ENCODE measurements at regions not wholly inside any gene's neighbourhood (a gene's known extent, or its start where the extent isn't known, plus 50 kb on each side); places are given as distances from the start of the nearest gene placed in this dataset.

DNA sequence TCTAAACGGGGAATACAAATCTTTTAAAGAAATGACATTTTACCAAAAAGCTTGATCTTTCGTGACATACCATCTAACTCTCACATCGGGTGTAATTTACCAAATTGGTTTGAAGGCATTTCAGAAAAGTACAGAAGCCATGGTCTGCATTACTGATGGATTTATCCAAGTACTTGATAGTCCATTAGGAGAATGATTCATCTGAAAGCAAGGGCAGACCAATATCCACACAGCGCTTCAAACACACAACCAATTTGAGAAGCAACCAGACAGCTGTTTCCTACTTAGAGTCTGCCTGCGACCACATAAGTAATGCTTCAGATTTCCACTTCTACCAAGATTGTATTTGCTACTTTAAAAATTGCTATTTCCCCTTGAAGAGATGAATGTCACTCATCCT, 697.6 kb upstream of the ALCAM start:
- TF ChIP-seq GATA3 (IDR thresholded peaks at IDR 0.05; ENCODE audit: low read depth, low read length): no peak

DNA sequence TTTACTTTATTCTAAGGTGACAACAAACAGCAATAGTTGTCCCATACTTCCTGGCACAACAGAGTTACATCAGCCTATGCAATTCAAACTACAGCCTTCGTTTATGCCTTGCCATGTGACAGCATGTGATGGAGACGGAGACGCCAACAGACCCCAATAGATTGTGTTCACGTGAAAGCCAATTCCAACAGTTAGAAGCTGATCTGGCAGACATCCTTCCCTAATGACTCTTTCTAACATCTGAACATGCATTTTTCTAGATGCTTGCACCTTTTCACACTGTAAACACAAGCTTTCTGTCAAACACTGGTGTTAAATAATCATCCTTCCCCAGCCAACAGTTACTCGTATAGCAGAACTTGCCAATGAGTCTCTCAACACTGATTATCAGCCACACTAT, 694.4 kb upstream of the ALCAM start:
- TF ChIP-seq GATA3 (IDR thresholded peaks at IDR 0.05; ENCODE audit: low read depth, low read length) (no peak), GATA2 (IDR thresholded peaks at IDR 0.05; ENCODE audit: low read depth, low read length) (no peak)

DNA sequence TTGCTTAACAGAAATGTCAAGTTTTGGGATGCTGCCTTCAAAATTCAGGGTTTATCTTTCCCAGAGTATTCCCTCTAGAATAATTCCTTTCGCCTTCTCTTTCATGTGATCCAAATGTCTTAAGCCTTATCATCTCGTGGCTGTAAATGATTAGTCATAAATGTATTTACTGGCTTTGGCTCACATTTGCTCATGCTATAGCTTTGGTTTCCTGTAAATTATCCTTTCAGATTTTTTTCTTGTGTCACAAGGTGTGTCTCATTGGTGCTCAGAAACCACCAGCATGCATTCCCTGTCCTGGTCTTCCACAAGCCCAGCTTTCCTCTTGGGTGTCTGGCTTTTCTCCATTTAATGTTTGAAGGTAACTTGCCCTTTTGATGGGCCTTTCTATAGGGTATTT, 692.7 kb upstream of the ALCAM start:
- TF ChIP-seq GATA2 (IDR thresholded peaks at IDR 0.05; ENCODE audit: low read depth, low read length): no peak

DNA sequence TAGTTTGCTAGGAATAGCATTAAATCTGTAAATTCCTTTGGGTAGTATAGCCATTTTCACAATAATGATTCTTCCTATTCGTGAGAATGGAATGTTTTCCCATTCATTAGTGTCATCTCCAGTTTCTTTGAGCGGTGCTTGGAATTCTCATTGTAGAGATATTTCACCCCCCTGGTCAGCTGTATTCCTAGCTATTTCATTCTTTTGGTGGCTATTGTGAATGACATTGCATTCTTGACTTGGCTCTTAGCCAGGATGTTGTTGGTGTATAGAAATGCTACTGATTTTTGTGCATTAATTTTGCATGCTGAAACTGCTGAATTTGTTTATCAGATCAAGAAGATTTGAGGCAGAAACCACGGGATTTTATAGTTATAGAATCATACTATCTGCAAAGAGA, 690.5 kb upstream of the ALCAM start:
- TF ChIP-seq GATA2 (IDR thresholded peaks at IDR 0.05; ENCODE audit: low read depth, low read length) (no peak), GATA3 (IDR thresholded peaks at IDR 0.05; ENCODE audit: low read depth, low read length) (no peak)

DNA sequence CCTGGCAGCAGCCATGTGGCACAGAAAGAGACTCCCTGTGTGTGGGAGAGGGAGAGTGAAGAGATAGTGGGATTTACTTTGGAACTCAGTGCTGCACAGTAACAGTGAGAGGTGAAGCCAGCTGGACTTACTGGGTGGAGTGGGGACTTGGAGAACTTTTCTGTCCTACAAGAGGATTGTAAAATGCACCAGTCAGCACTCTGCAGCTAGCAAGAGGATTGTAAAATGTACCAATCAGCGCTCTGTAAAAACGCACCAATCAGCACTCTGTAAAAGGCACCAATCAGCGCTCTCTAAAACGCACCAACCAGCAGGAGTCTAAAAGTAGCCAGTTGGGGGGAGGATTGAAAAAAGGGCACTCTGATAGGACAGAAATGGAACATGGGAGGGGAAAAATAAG, 688.8 kb upstream of the ALCAM start:
- TF ChIP-seq GATA3 (IDR thresholded peaks at IDR 0.05; ENCODE audit: low read depth, low read length): no peak
- TF ChIP-seq GATA2 (IDR thresholded peaks at IDR 0.05; ENCODE audit: low read depth, low read length): no peak

DNA sequence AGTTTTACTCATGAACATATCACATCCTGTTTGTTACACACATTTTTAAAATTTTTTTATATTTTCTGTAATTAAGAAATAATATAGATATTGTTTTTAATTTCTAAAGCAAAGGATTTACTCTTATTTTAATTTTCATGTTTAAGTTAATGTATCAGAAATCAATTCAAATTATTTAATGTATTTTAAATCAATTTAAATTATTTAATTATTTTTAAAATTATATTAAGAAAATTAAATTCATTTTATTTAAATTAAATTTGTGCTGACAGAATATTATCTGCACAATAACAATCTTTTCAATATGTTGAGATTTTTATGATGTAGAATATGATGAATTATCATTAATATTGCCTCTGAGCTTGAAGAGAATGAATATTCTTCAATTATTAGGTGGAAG, 681.2 kb upstream of the ALCAM start:
- TF ChIP-seq GATA2 (IDR thresholded peaks at IDR 0.05; ENCODE audit: low read depth, low read length) (no peak), GATA3 (IDR thresholded peaks at IDR 0.05; ENCODE audit: low read depth, low read length) (no peak)

DNA sequence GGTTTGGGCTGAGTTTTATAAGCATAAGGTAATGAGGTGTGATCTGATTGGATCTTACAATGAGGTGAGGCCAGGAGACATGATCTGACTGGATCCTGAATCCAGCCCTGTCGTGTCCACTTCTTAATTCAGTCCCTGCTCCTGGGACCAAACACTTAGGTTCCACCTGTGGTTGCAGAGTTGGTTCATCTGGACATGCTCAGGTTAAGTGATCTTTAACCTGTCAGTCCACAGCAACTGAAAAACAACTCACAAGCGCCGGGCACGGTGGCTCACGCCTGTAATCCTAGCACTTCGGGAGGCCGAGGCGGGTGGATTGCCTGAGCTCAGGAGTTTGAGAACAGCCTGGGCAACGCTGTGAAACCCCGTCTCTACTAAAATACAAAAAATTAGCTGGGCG, 679.3 kb upstream of the ALCAM start:
- TF ChIP-seq GATA3 (IDR thresholded peaks at IDR 0.05; ENCODE audit: low read depth, low read length): no peak
- TF ChIP-seq GATA2 (IDR thresholded peaks at IDR 0.05; ENCODE audit: low read depth, low read length): no peak

DNA sequence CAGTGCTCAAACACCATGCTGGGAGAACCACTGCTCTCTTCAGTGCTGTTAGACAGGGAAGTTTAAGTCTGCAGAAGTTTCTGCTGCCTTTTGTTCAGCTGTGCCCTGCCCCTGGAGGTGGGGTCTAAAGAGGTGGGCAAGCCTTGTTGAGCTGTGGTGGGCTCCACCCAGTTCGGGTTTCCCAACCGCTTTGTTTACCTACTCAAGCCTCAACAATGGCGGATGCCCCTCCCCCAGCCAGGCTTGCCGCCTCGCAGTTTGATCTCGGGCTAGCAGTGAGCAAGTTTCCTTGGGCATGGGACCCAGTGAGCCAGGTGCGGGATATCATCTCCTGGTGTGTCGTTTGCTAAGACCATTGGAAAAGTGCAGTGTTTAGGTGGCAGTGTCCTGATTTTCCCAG, 670.2 kb upstream of the ALCAM start:
- TF ChIP-seq GATA3 (IDR thresholded peaks at IDR 0.05; ENCODE audit: low read depth, low read length): no peak
- TF ChIP-seq GATA2 (IDR thresholded peaks at IDR 0.05; ENCODE audit: low read depth, low read length): no peak

DNA sequence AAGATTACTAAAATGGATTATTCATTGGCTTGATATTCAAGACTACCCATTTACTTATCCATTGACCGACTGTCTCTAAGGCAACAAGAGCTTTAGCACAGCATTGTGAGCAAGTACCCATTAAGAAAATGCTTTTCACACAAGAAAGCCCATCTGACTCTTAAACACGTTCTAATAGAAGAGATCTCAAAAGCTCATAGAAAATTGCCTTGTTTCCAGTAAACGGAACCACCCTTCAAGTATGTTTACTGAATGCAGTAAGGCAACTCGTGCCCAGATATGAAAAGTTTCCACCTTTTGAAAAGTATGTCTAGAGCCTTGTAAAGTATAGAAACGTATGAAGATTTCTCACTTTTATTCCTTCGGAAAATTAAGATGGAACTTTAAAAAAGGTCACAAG, 655.3 kb upstream of the ALCAM start:
- TF ChIP-seq GATA3 (IDR thresholded peaks at IDR 0.05; ENCODE audit: low read depth, low read length) (no peak), GATA2 (IDR thresholded peaks at IDR 0.05; ENCODE audit: low read depth, low read length) (no peak)

DNA sequence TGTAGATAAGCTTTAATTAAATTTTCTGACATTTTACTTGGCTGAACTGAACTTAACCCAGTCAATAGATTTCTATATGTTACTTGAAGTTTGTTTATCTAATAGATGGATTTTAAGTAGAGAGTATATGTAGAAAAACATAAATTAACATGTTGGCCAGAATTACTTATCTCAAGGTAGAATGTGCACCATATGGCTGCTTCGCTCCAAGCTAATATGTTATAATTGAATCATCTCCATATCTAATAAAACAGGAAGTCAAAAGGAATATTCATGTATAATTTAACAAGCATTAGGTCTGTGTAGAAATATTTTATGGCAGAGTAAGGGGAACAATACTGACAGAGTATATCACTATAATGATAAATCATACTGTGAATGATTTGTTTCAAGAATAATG, 650.7 kb upstream of the ALCAM start:
- TF ChIP-seq GATA3 (IDR thresholded peaks at IDR 0.05; ENCODE audit: low read depth, low read length) (no peak; the same call in 1 of the 2 replicates), GATA2 (IDR thresholded peaks at IDR 0.05; ENCODE audit: low read depth, low read length) (no peak)

DNA sequence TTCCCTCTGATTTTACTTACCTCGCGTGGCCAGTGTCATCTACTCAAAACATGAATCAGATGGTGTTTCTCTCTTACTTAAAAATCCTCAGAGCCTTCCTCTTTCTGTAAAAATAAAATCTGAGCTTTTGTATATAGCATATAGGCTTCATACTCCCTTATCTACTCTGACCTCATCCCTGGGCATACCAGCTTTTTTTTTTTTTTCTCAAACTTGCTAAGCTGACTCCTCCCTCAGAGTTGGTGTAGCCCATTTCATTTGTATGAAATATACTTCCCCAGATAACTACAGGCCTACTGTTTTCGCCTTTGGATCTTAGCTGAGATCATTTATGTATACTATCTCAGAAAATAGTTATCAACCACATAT, 648.9 kb upstream of the ALCAM start:
- TF ChIP-seq GATA2 (IDR thresholded peaks at IDR 0.05; ENCODE audit: low read depth, low read length) (no peak), GATA3 (IDR thresholded peaks at IDR 0.05; ENCODE audit: low read depth, low read length) (no peak)

DNA sequence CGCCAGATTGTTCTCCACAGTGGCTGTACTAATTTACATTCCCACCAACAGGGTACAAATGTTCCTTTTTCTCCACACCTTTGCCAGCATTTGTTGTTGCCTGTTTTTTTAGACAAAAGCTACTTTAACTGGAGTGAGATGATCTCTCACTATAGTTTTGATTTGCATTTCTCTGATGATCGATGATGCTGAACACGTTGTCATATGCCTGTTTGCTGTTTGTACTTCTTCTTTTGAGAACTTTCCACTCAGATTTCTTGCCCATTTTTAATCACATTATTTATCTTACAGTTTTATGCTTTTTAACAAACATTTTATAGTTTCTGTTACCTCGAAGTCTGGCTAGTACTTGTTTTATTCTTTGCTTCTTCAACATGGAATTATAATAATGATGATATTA, 643.7 kb upstream of the ALCAM start:
- TF ChIP-seq GATA3 (IDR thresholded peaks at IDR 0.05; ENCODE audit: low read depth, low read length) (no peak), GATA2 (IDR thresholded peaks at IDR 0.05; ENCODE audit: low read depth, low read length) (no peak)

DNA sequence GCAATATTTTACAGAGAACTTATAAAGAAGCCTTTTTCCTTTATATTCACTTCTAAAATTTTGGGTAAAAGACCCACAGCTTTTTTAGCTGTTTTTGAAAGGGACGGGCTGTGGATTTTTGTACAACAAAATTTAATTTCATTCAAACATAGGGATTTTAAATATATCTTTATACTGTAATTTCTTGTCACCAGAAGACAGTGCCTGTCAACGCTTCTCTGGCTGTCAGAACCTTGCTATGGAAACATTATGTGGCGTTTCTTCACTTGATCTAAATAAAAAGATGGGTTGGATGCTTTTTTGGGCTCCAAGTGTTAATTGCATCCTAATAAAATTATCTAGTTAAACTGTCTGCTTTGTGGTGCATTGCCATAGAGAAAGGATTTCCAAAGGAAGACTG, 635.6 kb upstream of the ALCAM start:
- TF ChIP-seq GATA2 (IDR thresholded peaks at IDR 0.05; ENCODE audit: low read depth, low read length) (no peak), GATA3 (IDR thresholded peaks at IDR 0.05; ENCODE audit: low read depth, low read length) (no peak)

DNA sequence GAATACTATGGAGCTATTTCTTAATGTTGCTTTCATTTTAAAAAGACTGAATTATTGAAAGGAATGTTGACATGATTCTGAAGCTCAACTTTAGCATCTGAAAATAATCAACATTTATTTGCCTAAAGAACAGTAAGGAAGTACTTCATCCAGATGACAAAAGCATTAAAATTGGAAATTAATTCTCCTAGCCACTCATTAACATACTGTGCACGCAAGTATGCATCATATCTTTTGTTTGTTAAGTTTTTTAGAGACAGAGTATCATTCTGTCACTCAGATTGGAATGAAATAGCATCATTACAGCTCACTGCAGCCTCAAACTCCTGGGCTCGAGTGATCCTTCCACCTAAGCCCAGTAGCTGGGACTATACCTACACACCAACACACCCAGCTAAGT, 632.1 kb upstream of the ALCAM start:
- TF ChIP-seq GATA3 (IDR thresholded peaks at IDR 0.05; ENCODE audit: low read depth, low read length) (no peak), GATA2 (IDR thresholded peaks at IDR 0.05; ENCODE audit: low read depth, low read length) (no peak)

DNA sequence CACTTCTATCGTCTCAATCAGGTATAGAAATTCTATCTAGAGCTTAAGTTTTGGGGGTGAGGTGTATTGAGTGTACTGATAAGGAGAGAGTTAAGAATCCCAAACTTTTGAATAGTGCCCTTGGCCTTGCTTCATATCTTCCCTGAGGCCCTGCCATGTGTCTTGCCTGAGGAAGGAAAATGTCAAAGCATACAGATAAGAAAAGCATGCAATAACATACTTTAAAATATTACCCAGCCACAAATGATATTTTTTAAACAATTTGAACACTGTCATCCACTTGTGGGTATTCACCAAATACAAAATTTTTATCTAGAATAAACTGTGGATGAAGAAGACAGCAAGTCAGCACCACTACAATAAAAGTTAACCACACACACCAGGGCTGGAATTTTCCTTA, 631.0 kb upstream of the ALCAM start:
- TF ChIP-seq GATA3 (IDR thresholded peaks at IDR 0.05; ENCODE audit: low read depth, low read length): no peak
- no peak for TF ChIP-seq GATA2 (IDR thresholded peaks at IDR 0.05; ENCODE audit: low read depth, low read length)

DNA sequence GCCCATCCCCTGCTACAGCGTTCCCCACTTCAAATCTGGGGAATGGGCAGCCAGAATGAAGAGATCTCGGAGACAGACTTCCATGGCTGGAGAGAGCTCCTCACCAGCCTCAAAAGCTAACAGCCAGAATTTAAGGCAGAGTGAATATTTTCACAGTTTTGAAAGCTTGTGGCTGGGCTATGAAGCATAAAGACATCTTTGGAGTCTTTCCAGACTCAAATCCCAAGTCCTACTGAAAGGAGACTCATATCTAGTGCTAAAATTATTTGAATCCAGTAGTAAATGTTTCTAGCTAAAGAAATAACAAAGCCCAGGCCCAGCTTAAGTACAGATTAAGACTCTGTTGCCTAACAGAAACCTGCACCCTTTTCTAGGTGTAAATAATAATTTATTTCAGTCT, 628.4 kb upstream of the ALCAM start:
- TF ChIP-seq GATA2 (IDR thresholded peaks at IDR 0.05; ENCODE audit: low read depth, low read length) (no peak), GATA3 (IDR thresholded peaks at IDR 0.05; ENCODE audit: low read depth, low read length) (no peak)
